ENCODE measurements at regions not wholly inside any gene's neighbourhood (a gene's known extent, or its start where the extent isn't known, plus 50 kb on each side); places are given as distances from the start of the nearest gene placed in this dataset.
"Not testable (repeated sequence)": the region's sequence is repeated elsewhere in the genome, so short reads cannot be mapped to it uniquely, and the experiment has no call there.

- H3K9me3 Mint-ChIP-seq = no peaks in the 10 kb centered on the region
- no peak for DNase-seq (ENCODE audit: low spot score)
- no peaks in the 10 kb centered on the region for H3K36me3 Mint-ChIP-seq (ENCODE audit: low read depth)
- no peak overlapping the region for H3K27ac Mint-ChIP-seq
- no peak overlapping the region for H3K4me3 Mint-ChIP-seq
- H3K27me3 Mint-ChIP-seq (ENCODE audit: low read depth) = peaks cover 3% of the 10 kb centered on the region
- H3K4me1 Mint-ChIP-seq (ENCODE audit: low read depth) = no peaks in the 10 kb centered on the region
These were observed 344.2 kb upstream of the NCAM1 start for GRCh38 chr11:112617098-112617425.

GRCh38 chr11:112617977-112618826 is 343.0 kb upstream of the NCAM1 start:
- DNase-seq (ENCODE audit: low spot score) = no peak
- Mint-ChIP-seq H3K36me3 (ENCODE audit: low read depth) (no peaks in the 10 kb centered on the region), H3K27me3 (ENCODE audit: low read depth) (peaks cover 2% of the 10 kb centered on the region), H3K4me1 (ENCODE audit: low read depth) (no peaks in the 10 kb centered on the region), H3K27ac (no peak overlapping the region), H3K4me3 (no peak overlapping the region), H3K9me3 (no peaks in the 10 kb centered on the region)

- no peak for DNase-seq (ENCODE audit: low spot score)
- Mint-ChIP-seq H3K9me3 (no peaks in the 10 kb centered on the region), H3K27ac (no peak overlapping the region), H3K4me1 (ENCODE audit: low read depth) (no peaks in the 10 kb centered on the region), H3K36me3 (ENCODE audit: low read depth) (no peaks in the 10 kb centered on the region), H3K4me3 (no peak overlapping the region), H3K27me3 (ENCODE audit: low read depth) (no peaks in the 10 kb centered on the region)
These were observed 342.1 kb upstream of the NCAM1 start for GRCh38 chr11:112619106-112619505.

GRCh38 chr11:112620621-112621394 is 340.4 kb upstream of the NCAM1 start:
- no peaks in the 10 kb centered on the region for H3K9me3 Mint-ChIP-seq
- no peak overlapping the region for H3K4me3 Mint-ChIP-seq
- no peaks in the 10 kb centered on the region for H3K36me3 Mint-ChIP-seq (ENCODE audit: low read depth)
- H3K27me3 Mint-ChIP-seq (ENCODE audit: low read depth) = no peaks in the 10 kb centered on the region
- no peak for DNase-seq (ENCODE audit: low spot score)
- no peak overlapping the region for H3K27ac Mint-ChIP-seq
- no peaks in the 10 kb centered on the region for H3K4me1 Mint-ChIP-seq (ENCODE audit: low read depth)

GRCh38 chr11:112623057-112623456 is 338.2 kb upstream of the NCAM1 start:
- Mint-ChIP-seq H3K27me3 (ENCODE audit: low read depth) (no peaks in the 10 kb centered on the region), H3K4me1 (ENCODE audit: low read depth) (no peaks in the 10 kb centered on the region), H3K36me3 (ENCODE audit: low read depth) (no peaks in the 10 kb centered on the region), H3K27ac (no peak overlapping the region), H3K9me3 (no peaks in the 10 kb centered on the region), H3K4me3 (no peak overlapping the region)
- no peak for DNase-seq (ENCODE audit: low spot score)

- Mint-ChIP-seq H3K36me3 (ENCODE audit: low read depth) (no peaks in the 10 kb centered on the region), H3K27ac (no peak overlapping the region), H3K4me3 (no peak overlapping the region), H3K9me3 (no peaks in the 10 kb centered on the region), H3K27me3 (ENCODE audit: low read depth) (no peaks in the 10 kb centered on the region), H3K4me1 (ENCODE audit: low read depth) (no peaks in the 10 kb centered on the region)
- no peak for DNase-seq (ENCODE audit: low spot score)
These were observed 336.8 kb upstream of the NCAM1 start for GRCh38 chr11:112624431-112624830.

- H3K4me3 Mint-ChIP-seq; DNase-seq (ENCODE audit: low spot score); H3K27ac Mint-ChIP-seq; H3K9me3 Mint-ChIP-seq; H3K27me3 Mint-ChIP-seq (ENCODE audit: low read depth); H3K4me1 Mint-ChIP-seq (ENCODE audit: low read depth); H3K36me3 Mint-ChIP-seq (ENCODE audit: low read depth): not testable (repeated sequence)
These were observed 336.2 kb upstream of the NCAM1 start for GRCh38 chr11:112624971-112625370.

- DNase-seq (ENCODE audit: low spot score) = no peak
- no peaks in the 10 kb centered on the region for H3K9me3 Mint-ChIP-seq
- H3K36me3 Mint-ChIP-seq (ENCODE audit: low read depth) = no peaks in the 10 kb centered on the region
- no peaks in the 10 kb centered on the region for H3K27me3 Mint-ChIP-seq (ENCODE audit: low read depth)
- no peaks in the 10 kb centered on the region for H3K4me1 Mint-ChIP-seq (ENCODE audit: low read depth)
- H3K4me3 Mint-ChIP-seq = no peak overlapping the region
- no peak overlapping the region for H3K27ac Mint-ChIP-seq
These were observed 335.4 kb upstream of the NCAM1 start for GRCh38 chr11:112625814-112626213.

- Mint-ChIP-seq H3K27me3 (ENCODE audit: low read depth) (no peaks in the 10 kb centered on the region), H3K4me1 (ENCODE audit: low read depth) (no peaks in the 10 kb centered on the region), H3K4me3 (no peak overlapping the region), H3K36me3 (ENCODE audit: low read depth) (no peaks in the 10 kb centered on the region), H3K27ac (no peak overlapping the region), H3K9me3 (no peaks in the 10 kb centered on the region)
- no peak for DNase-seq (ENCODE audit: low spot score)
These were observed 334.5 kb upstream of the NCAM1 start for GRCh38 chr11:112626731-112627130.

GRCh38 chr11:112627588-112628045 is 333.6 kb upstream of the NCAM1 start:
- no peaks in the 10 kb centered on the region for H3K9me3 Mint-ChIP-seq
- no peak for DNase-seq (ENCODE audit: low spot score)
- no peak overlapping the region for H3K27ac Mint-ChIP-seq
- no peaks in the 10 kb centered on the region for H3K4me1 Mint-ChIP-seq (ENCODE audit: low read depth)
- H3K36me3 Mint-ChIP-seq (ENCODE audit: low read depth) = no peaks in the 10 kb centered on the region
- no peaks in the 10 kb centered on the region for H3K27me3 Mint-ChIP-seq (ENCODE audit: low read depth)
- no peak overlapping the region for H3K4me3 Mint-ChIP-seq

GRCh38 chr11:112628676-112629075 is 332.5 kb upstream of the NCAM1 start:
- peaks cover 5% of the 10 kb centered on the region for H3K27me3 Mint-ChIP-seq (ENCODE audit: low read depth)

GRCh38 chr11:112630496-112630895 is 330.7 kb upstream of the NCAM1 start:
- Mint-ChIP-seq H3K27me3 (ENCODE audit: low read depth) (peaks cover 5% of the 10 kb centered on the region), H3K4me3 (no peak overlapping the region), H3K27ac (no peak overlapping the region), H3K4me1 (ENCODE audit: low read depth) (no peaks in the 10 kb centered on the region), H3K36me3 (ENCODE audit: low read depth) (no peaks in the 10 kb centered on the region), H3K9me3 (no peaks in the 10 kb centered on the region)
- no peak for DNase-seq (ENCODE audit: low spot score)

More at GRCh38 chr11:112628676-112629075, 332.5 kb upstream of the NCAM1 start:
- H3K27ac Mint-ChIP-seq = no peak overlapping the region
- H3K4me1 Mint-ChIP-seq (ENCODE audit: low read depth) = no peaks in the 10 kb centered on the region
- H3K9me3 Mint-ChIP-seq = no peaks in the 10 kb centered on the region
- no peak for DNase-seq (ENCODE audit: low spot score)
- H3K36me3 Mint-ChIP-seq (ENCODE audit: low read depth) = no peaks in the 10 kb centered on the region
- no peak overlapping the region for H3K4me3 Mint-ChIP-seq

GRCh38 chr11:112631333-112631732 is 329.9 kb upstream of the NCAM1 start:
- H3K27ac Mint-ChIP-seq = no peak overlapping the region
- no peak for DNase-seq (ENCODE audit: low spot score)
- H3K4me1 Mint-ChIP-seq (ENCODE audit: low read depth) = no peaks in the 10 kb centered on the region

GRCh38 chr11:112632866-112633505 is 328.2 kb upstream of the NCAM1 start:
- Mint-ChIP-seq H3K27ac (no peak overlapping the region), H3K4me1 (ENCODE audit: low read depth) (no peaks in the 10 kb centered on the region), H3K36me3 (ENCODE audit: low read depth) (no peaks in the 10 kb centered on the region), H3K4me3 (no peak overlapping the region), H3K27me3 (ENCODE audit: low read depth) (peaks cover 6% of the 10 kb centered on the region), H3K9me3 (no peaks in the 10 kb centered on the region)
- DNase-seq (ENCODE audit: low spot score) = no peak

More at GRCh38 chr11:112631333-112631732, 329.9 kb upstream of the NCAM1 start:
- no peaks in the 10 kb centered on the region for H3K9me3 Mint-ChIP-seq
- no peak overlapping the region for H3K4me3 Mint-ChIP-seq
- no peaks in the 10 kb centered on the region for H3K36me3 Mint-ChIP-seq (ENCODE audit: low read depth)
- peaks cover 5% of the 10 kb centered on the region for H3K27me3 Mint-ChIP-seq (ENCODE audit: low read depth)

Data from T-helper 2 cell treated with Interferon-gamma antibody and Interleukin-4, amounts not matched to agents 5 μg/mL and 100 μg/mL, for 36 hours (primary cell).